Endodermal cell (in vitro differentiated cells): ENCODE measurements at regions not wholly inside any gene's neighbourhood (a gene's known extent, or its start where the extent isn't known, plus 50 kb on each side); places are given as distances from the start of the nearest gene placed in this dataset.

Experiments used
- DNase-seq: peaks from one replicate; pipeline ENCODE4 v3.0.0-alpha.2; 2017
- H3K27ac ChIP-seq: 2 replicates; pipeline ENCODE4 v1.5.1; 2013; ENCODE audit warnings: mild to moderate bottlenecking, low read depth, low read length, moderate library complexity
- H3K27me3 ChIP-seq: 2 replicates; pipeline ENCODE4 v1.6.1; 2013; ENCODE audit warnings: mild to moderate bottlenecking, low read length, moderate library complexity; ENCODE audit not compliant: insufficient read depth, control insufficient read depth, poor library complexity, severe bottlenecking
- H3K36me3 ChIP-seq: 2 replicates; pipeline ENCODE4 v1.7.0; 2013; ENCODE audit warnings: mild to moderate bottlenecking, low read length, moderate library complexity; ENCODE audit not compliant: control insufficient read depth, insufficient read depth
- H3K4me1 ChIP-seq: one replicate; pipeline ENCODE4 v1.7.0; 2013; ENCODE audit warnings: low read length; ENCODE audit not compliant: control insufficient read depth, insufficient read depth
- H3K4me3 ChIP-seq: 2 replicates; pipeline ENCODE4 v1.5.1; 2013; ENCODE audit warnings: mild to moderate bottlenecking, low read length, moderate library complexity
- H3K9ac ChIP-seq: 2 replicates; pipeline ENCODE4 v1.6.1; 2013; ENCODE audit warnings: mild to moderate bottlenecking, low read length, moderate library complexity; ENCODE audit not compliant: poor library complexity, severe bottlenecking; ENCODE audit errors: extremely low read depth
- H3K9me3 ChIP-seq: 2 replicates; pipeline ENCODE4 v1.6.1; 2013; ENCODE audit warnings: mild to moderate bottlenecking, low read length, moderate library complexity; ENCODE audit not compliant: control insufficient read depth
- H3K27ac Mint-ChIP-seq: 2 replicates; pipeline ENCODE4 v1.8.0; 2020; ENCODE audit warnings: mixed read lengths
- H3K27me3 Mint-ChIP-seq: 2 replicates; pipeline ENCODE4 v1.8.0; 2021; ENCODE audit warnings: mild to moderate bottlenecking, mixed read lengths; ENCODE audit not compliant: insufficient read depth
- H3K36me3 Mint-ChIP-seq: 2 replicates; pipeline ENCODE4 v1.8.0; 2020; ENCODE audit warnings: low read depth, mixed read lengths
- H3K4me1 Mint-ChIP-seq: 2 replicates; pipeline ENCODE4 v1.8.0; 2020; ENCODE audit warnings: mixed read lengths
- H3K4me3 Mint-ChIP-seq: 2 replicates; pipeline ENCODE4 v1.8.0; 2020; ENCODE audit warnings: mild to moderate bottlenecking, moderate library complexity, mixed read lengths
- H3K9me3 Mint-ChIP-seq: 2 replicates; pipeline ENCODE4 v1.8.0; 2020; ENCODE audit warnings: mild to moderate bottlenecking, mixed read lengths
- WGBS, 2 experiments: methylation state at CpG; one replicate each; pipeline versions ENCODE4 v1.1.5 to v1.1.7; 2013; ENCODE audit warnings: missing lambda C conversion rate in 2 of 2, mixed read lengths in 1 of 2; ENCODE audit not compliant: insufficient coverage in 1 of 2, insufficient read length in 1 of 2; 5-methylcytosine and 5-hydroxymethylcytosine counted together
- TF ChIP-seq, protein P1 (sequence below): fragments of 200-600 bp; sonication (generic); conservative IDR thresholded peaks from 2 replicates; pipeline ENCODE4 v1.5.0; 2021; ENCODE audit warnings: antibody characterized with exemption, mild to moderate bottlenecking

DNA sequence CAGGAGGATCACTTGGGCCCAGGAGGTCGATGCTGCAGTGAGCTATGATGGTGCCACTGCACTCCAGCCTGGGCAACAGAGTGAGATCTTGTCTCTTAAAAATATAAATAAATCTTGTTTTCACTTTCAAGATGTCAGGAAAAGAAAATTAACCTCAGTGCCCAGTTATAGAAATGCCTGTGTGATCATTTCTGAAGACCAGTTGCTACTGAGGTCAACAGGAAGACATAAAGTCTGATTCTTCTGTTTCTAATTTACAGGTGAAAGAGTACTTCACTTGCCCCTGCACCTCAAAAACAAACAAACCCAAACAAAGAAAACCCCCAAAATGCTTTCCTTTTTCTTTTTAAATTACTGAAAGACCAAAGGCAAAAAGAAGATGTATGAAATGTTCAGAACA lies 174.3 kb upstream of the NBEA start:
- H3K9me3 Mint-ChIP-seq = peaks cover 18% of the 10 kb centered on the region
- H3K9ac ChIP-seq = no peak overlapping the region
- peaks cover 5% of the 10 kb centered on the region for H3K4me1 Mint-ChIP-seq
- H3K4me3 Mint-ChIP-seq = no peak overlapping the region
- TF ChIP-seq, protein P1, sequence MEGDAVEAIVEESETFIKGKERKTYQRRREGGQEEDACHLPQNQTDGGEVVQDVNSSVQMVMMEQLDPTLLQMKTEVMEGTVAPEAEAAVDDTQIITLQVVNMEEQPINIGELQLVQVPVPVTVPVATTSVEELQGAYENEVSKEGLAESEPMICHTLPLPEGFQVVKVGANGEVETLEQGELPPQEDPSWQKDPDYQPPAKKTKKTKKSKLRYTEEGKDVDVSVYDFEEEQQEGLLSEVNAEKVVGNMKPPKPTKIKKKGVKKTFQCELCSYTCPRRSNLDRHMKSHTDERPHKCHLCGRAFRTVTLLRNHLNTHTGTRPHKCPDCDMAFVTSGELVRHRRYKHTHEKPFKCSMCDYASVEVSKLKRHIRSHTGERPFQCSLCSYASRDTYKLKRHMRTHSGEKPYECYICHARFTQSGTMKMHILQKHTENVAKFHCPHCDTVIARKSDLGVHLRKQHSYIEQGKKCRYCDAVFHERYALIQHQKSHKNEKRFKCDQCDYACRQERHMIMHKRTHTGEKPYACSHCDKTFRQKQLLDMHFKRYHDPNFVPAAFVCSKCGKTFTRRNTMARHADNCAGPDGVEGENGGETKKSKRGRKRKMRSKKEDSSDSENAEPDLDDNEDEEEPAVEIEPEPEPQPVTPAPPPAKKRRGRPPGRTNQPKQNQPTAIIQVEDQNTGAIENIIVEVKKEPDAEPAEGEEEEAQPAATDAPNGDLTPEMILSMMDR = no peak
- H3K27me3 Mint-ChIP-seq = peaks cover 2% of the 10 kb centered on the region
- H3K4me1 ChIP-seq = no peaks in the 10 kb centered on the region
- H3K36me3 ChIP-seq = no peaks in the 10 kb centered on the region
- 88% methylated on average over 1 of the region's 1 CpG; no CpG with 5 or more reads in 1 of the 2 experiments for WGBS, 2 experiments
- H3K27ac Mint-ChIP-seq = no peak overlapping the region
- no peaks in the 10 kb centered on the region for H3K36me3 Mint-ChIP-seq
- peaks cover 10% of the 10 kb centered on the region for H3K9me3 ChIP-seq
- no peak overlapping the region for H3K27ac ChIP-seq
- no peak for DNase-seq
- peaks cover 42% of the 10 kb centered on the region for H3K27me3 ChIP-seq
- no peak overlapping the region for H3K4me3 ChIP-seq

DNA sequence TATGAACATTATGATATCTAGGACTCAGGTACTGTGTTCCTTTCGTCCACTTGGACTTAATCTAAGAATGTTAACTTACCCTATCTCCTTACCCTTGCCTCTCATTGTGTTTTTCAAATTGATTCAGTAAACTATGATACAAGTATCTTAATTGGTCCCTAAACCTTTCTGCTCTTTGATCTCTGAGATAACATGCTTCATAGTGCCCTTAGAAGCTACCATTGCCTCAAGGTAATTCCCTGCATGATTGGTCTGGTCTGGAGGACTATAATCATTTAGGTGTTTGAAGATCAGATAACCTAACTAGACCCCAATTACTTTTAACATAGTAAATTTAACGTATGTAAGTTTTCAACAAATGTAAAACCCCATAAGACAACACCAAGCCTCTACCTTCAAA lies 169.9 kb upstream of the NBEA start:
- Histone ChIP-seq H3K27me3 (peaks cover 49% of the 10 kb centered on the region), H3K4me1 (no peaks in the 10 kb centered on the region), H3K36me3 (no peaks in the 10 kb centered on the region), H3K4me3 (no peak overlapping the region), H3K9ac (no peak overlapping the region), H3K9me3 (no peaks in the 10 kb centered on the region), H3K27ac (no peak overlapping the region)
- no peak for DNase-seq
- Mint-ChIP-seq H3K27ac (no peak overlapping the region), H3K4me3 (no peak overlapping the region), H3K9me3 (peaks cover under 1% of the 10 kb centered on the region), H3K27me3 (peaks cover 2% of the 10 kb centered on the region), H3K4me1 (peaks cover 33% of the 10 kb centered on the region), H3K36me3 (no peaks in the 10 kb centered on the region)
- TF ChIP-seq, protein P1 = no peak
- 71% methylated on average over 2 of the region's 2 CpGs; no CpG with 5 or more reads in 1 of the 2 experiments for WGBS, 2 experiments

DNA sequence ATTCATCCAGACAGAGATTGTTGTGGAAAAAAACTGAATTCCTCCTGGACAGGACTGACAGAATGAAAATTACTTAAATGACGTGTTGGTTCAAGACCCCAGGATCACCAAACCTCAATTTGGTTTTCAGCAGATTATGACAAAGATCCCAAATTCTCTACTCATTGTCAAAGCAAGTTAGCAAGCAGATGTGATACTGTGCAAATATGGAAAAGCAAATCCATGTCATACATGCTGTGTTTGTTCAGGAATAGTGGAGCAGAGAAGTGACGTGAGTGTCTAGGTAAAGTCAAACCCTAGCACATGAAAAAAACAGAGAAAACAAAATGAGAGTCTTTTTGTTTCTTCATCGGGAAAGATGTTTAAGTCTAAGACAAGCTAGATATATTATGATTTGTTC lies 169.2 kb upstream of the NBEA start:
- Histone ChIP-seq H3K27ac (no peak overlapping the region), H3K9ac (no peak overlapping the region), H3K27me3 (peaks cover 46% of the 10 kb centered on the region), H3K4me1 (no peaks in the 10 kb centered on the region), H3K4me3 (no peak overlapping the region), H3K36me3 (no peaks in the 10 kb centered on the region), H3K9me3 (no peaks in the 10 kb centered on the region)
- H3K9me3 Mint-ChIP-seq = no peaks in the 10 kb centered on the region
- no peaks in the 10 kb centered on the region for H3K36me3 Mint-ChIP-seq
- WGBS, 2 experiments = 87 to 95% methylated on average over 2 to 3 of the region's 3 CpGs
- H3K27me3 Mint-ChIP-seq = peaks cover 2% of the 10 kb centered on the region
- no peak overlapping the region for H3K27ac Mint-ChIP-seq
- no peak for DNase-seq
- no peak overlapping the region for H3K4me3 Mint-ChIP-seq
- peaks cover 38% of the 10 kb centered on the region for H3K4me1 Mint-ChIP-seq
- TF ChIP-seq, protein P1 = no peak
